Right lobe of liver (tissue), 6 donors: ENCODE measurements at regions not wholly inside any gene's neighbourhood (a gene's known extent, or its start where the extent isn't known, plus 50 kb on each side); places are given as distances from the start of the nearest gene placed in this dataset.

ENCODE experiments used
- ATAC-seq, 4 donors: fragments of 200-7000 bp; cut with Tn5 transposase; one replicate each; pipeline ENCODE4 v1.9.1; 2020; ENCODE audit warnings: mild to moderate bottlenecking in 4 of 4, moderate library complexity in 4 of 4
- DNase-seq, 3 donors: peaks; one replicate each; pipeline ENCODE4 v3.0.0-alpha.2; 2020
- H3K27ac ChIP-seq, 3 donors: fragments of 200-600 bp; one replicate each; pipeline ENCODE4 v1.8.0; 2022
- H3K27me3 ChIP-seq, 2 donors: fragments of 200-600 bp; one replicate each; pipeline ENCODE4 v1.8.0; 2022
- H3K36me3 ChIP-seq, 4 donors: fragments of 200-600 bp; sonication (generic) in 1 of 4; one replicate each; pipeline versions ENCODE4 v1.5.1 to v1.8.0; 2017 to 2022; ENCODE audit warnings: control low read depth in 1 of 4
- H3K4me1 ChIP-seq, 4 donors: fragments of 200-600 bp; sonication (generic) in 1 of 4; one replicate each; pipeline versions ENCODE4 v1.5.1 to v1.8.0; 2017 to 2022; ENCODE audit warnings: control low read depth in 1 of 4
- H3K4me3 ChIP-seq, 3 donors: fragments of 200-600 bp; one replicate each; pipeline ENCODE4 v1.8.0; 2022
- H3K9me3 ChIP-seq, 4 donors: fragments of 200-600 bp; sonication (generic) in 1 of 4; one replicate each; pipeline versions ENCODE4 v1.5.1 to v1.8.0; 2017 to 2022; ENCODE audit warnings: control low read depth in 1 of 4
- CTCF ChIP-seq, 4 donors: fragments of 200-600 bp in 3 of 4; fragments of 450-650 bp in 1 of 4; IDR thresholded peaks; one replicate each; pipeline versions ENCODE4 v1.5.1 to v1.8.0; 2016 to 2022; ENCODE audit warnings: antibody characterized with exemption in 4 of 4, mild to moderate bottlenecking in 2 of 4
- POLR2A ChIP-seq: fragments of 450-650 bp; IDR thresholded peaks from one replicate; pipeline ENCODE4 v1.6.1; 2017; ENCODE audit warnings: antibody characterized with exemption, mild to moderate bottlenecking
- WGBS: methylation state at CpG from one replicate; pipeline ENCODE4 v1.1.6; 2018; ENCODE audit warnings: low coverage, low lambda C conversion rate; ENCODE audit not compliant: insufficient coverage; ENCODE audit errors: missing lambda C conversion rate; 5-methylcytosine and 5-hydroxymethylcytosine counted together
- intact Hi-C, 2 donors: fragments of 100-400 bp; cut with DNase I; formaldehyde crosslinking; loops; one replicate each; pipeline versions ENCODE4 v1.11.2 to v1.14.1; 2022
- donor health status: DM: no; HTN: yes; CAD: no.
- donor health status: DM: no; HTN: no; CAD: no.
- donor health status: DM: no; HTN: no; CAD: no.
- donor health status: DM: no; HTN: yes; CAD: no.
- donor health status: DM: no; HTN: yes; CAD: no.

- intact Hi-C loops, result no loop called here
- H3K4me3 ChIP-seq, result no peak overlapping the region
- H3K27me3 ChIP-seq, result no peaks in the 10 kb centered on the region
- TF ChIP-seq CTCF (IDR thresholded peaks at IDR 0.05) (no peak), POLR2A (no peak)
- no peaks in the 10 kb centered on the region for H3K36me3 ChIP-seq
- DNase-seq (no peak), ATAC-seq (no peak)
- peaks cover 0 to 23% (median 0%) of the 10 kb centered on the region in 4 donors for H3K4me1 ChIP-seq
- no peaks in the 10 kb centered on the region for H3K9me3 ChIP-seq
- whole genome bisulfite sequencing, result 85% methylated on average over 12 of the region's 12 CpGs
- no peak overlapping the region for H3K27ac ChIP-seq
These were observed 144.3 kb upstream of the SPACA1 start for GRCh38 chr6:87903323-87903722.

- TF ChIP-seq CTCF (IDR thresholded peaks at IDR 0.05) (no peak), POLR2A (no peak)
- H3K27me3 ChIP-seq, result no peaks in the 10 kb centered on the region
- H3K9me3 ChIP-seq, result no peaks in the 10 kb centered on the region
- ATAC-seq, result no peak
- no peak overlapping the region for H3K4me3 ChIP-seq
- no peaks in the 10 kb centered on the region for H3K36me3 ChIP-seq
- intact Hi-C loops, result no loop called here
- H3K4me1 ChIP-seq, result peaks cover 0 to 23% (median 0%) of the 10 kb centered on the region in 4 donors
- DNase-seq, result no peak
- no peak overlapping the region for H3K27ac ChIP-seq
These were observed 145.3 kb upstream of the SPACA1 start for GRCh38 chr6:87902383-87902782.

- Histone ChIP-seq H3K27me3 (no peaks in the 10 kb centered on the region), H3K27ac (no peak overlapping the region), H3K4me1 (peaks cover 0 to 23% (median 0%) of the 10 kb centered on the region in 4 donors), H3K4me3 (no peak overlapping the region), H3K36me3 (no peaks in the 10 kb centered on the region), H3K9me3 (no peaks in the 10 kb centered on the region)
- DNase-seq, result peak in 1 of 3 donors; percentile 38
- WGBS, result 25% methylated on average over 1 of the region's 1 CpG
- peak in 1 of 4 donors; percentile 28 for ATAC-seq
- TF ChIP-seq POLR2A (no peak), CTCF (IDR thresholded peaks at IDR 0.05) (no peak)
- intact Hi-C loops, result no loop called here
These were observed 146.0 kb upstream of the SPACA1 start for GRCh38 chr6:87901613-87902012.

DNA sequence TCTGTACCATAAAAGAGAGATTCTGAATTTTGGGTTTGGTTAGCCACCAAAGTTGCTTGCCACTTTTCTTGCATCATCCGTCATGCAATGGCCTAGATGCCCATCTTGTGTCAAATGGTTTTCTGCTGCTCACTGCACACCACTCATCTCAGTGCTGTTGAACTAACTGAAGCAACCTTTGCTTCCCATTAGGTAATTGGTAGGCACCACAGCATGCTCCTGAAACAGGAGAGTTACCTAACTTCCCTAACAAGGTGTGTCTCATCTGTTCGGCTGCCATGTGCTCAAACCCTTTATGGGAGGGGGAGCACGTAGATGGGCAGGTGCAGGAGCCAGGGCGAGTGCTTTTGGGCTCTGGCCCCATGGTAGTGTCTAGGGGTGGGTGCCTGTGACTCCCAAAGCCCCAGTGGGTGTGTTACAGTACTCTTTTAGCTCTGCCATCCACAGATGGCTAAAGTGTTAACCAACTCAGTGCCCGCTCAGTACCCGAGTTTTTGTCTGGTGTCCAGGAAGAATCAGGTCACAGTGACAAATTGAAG lies 147.4 kb upstream of the SPACA1 start:
- Histone ChIP-seq H3K36me3 (no peaks in the 10 kb centered on the region), H3K9me3 (no peaks in the 10 kb centered on the region), H3K4me1 (peaks cover 0 to 16% (median 0%) of the 10 kb centered on the region in 4 donors), H3K27ac (peak overlapping the region in 1 of 3 donors; percentile 65), H3K4me3 (no peak overlapping the region), H3K27me3 (no peaks in the 10 kb centered on the region)
- ATAC-seq, result peak; percentile 70 to 89 (median 80)
- 48% methylated on average over 3 of the region's 6 CpGs for WGBS
- TF ChIP-seq CTCF (IDR thresholded peaks at IDR 0.05), result no peak
- no peak for TF ChIP-seq POLR2A
- intact Hi-C loops, result no loop called here
- peak in 1 of 3 donors; percentile 50 for DNase-seq
